ENCODE measurements at regions not wholly inside any gene's neighbourhood (a gene's known extent, or its start where the extent isn't known, plus 50 kb on each side); places are given as distances from the start of the nearest gene placed in this dataset.

- H3K27ac ChIP-seq (ENCODE audit: low read length), result no peak overlapping the region
Observed at GRCh38 chr18:25422230-25422629, 70.3 kb upstream of the ZNF521 start.

GRCh38 chr18:25420077-25420825, 68.3 kb upstream of the ZNF521 start:
- H3K4me1 ChIP-seq (ENCODE audit: control insufficient read depth, low read depth, low read length), result no peaks in the 10 kb centered on the region
- no peak overlapping the region for H3K4me3 ChIP-seq (ENCODE audit: low read length)
- H3K27ac ChIP-seq (ENCODE audit: low read length), result no peak overlapping the region
- no peaks in the 10 kb centered on the region for H3K27me3 ChIP-seq (ENCODE audit: control insufficient read depth, insufficient read depth, low read length)
- H3K9ac ChIP-seq (ENCODE audit: low read length), result no peak overlapping the region
- no peaks in the 10 kb centered on the region for H3K36me3 ChIP-seq (ENCODE audit: control insufficient read depth, low read depth, low read length)
- H3K9me3 ChIP-seq (ENCODE audit: control insufficient read depth, low read depth, low read length), result no peaks in the 10 kb centered on the region

More at GRCh38 chr18:25422230-25422629, 70.3 kb upstream of the ZNF521 start:
- no peaks in the 10 kb centered on the region for H3K27me3 ChIP-seq (ENCODE audit: control insufficient read depth, insufficient read depth, low read length)
- H3K36me3 ChIP-seq (ENCODE audit: control insufficient read depth, low read depth, low read length), result no peaks in the 10 kb centered on the region
- H3K9me3 ChIP-seq (ENCODE audit: control insufficient read depth, low read depth, low read length), result no peaks in the 10 kb centered on the region
- no peaks in the 10 kb centered on the region for H3K4me1 ChIP-seq (ENCODE audit: control insufficient read depth, low read depth, low read length)
- H3K4me3 ChIP-seq (ENCODE audit: low read length), result no peak overlapping the region
- H3K9ac ChIP-seq (ENCODE audit: low read length), result no peak overlapping the region

- Histone ChIP-seq H3K27ac (ENCODE audit: low read length) (no peak overlapping the region), H3K4me1 (ENCODE audit: control insufficient read depth, low read depth, low read length) (no peaks in the 10 kb centered on the region), H3K36me3 (ENCODE audit: control insufficient read depth, low read depth, low read length) (no peaks in the 10 kb centered on the region), H3K4me3 (ENCODE audit: low read length) (no peak overlapping the region), H3K9me3 (ENCODE audit: control insufficient read depth, low read depth, low read length) (no peaks in the 10 kb centered on the region), H3K27me3 (ENCODE audit: control insufficient read depth, insufficient read depth, low read length) (no peaks in the 10 kb centered on the region), H3K9ac (ENCODE audit: low read length) (no peak overlapping the region)
Observed at GRCh38 chr18:25416374-25416773, 64.4 kb upstream of the ZNF521 start.

- H3K4me1 ChIP-seq (ENCODE audit: control insufficient read depth, low read depth, low read length), result no peaks in the 10 kb centered on the region
- no peak overlapping the region for H3K4me3 ChIP-seq (ENCODE audit: low read length)
- H3K27ac ChIP-seq (ENCODE audit: low read length), result no peak overlapping the region
Observed at GRCh38 chr18:25409971-25410370, 58.0 kb upstream of the ZNF521 start.

GRCh38 chr18:25408293-25408692, 56.3 kb upstream of the ZNF521 start:
- Histone ChIP-seq H3K9ac (ENCODE audit: low read length) (no peak overlapping the region), H3K9me3 (ENCODE audit: control insufficient read depth, low read depth, low read length) (no peaks in the 10 kb centered on the region), H3K27ac (ENCODE audit: low read length) (no peak overlapping the region), H3K27me3 (ENCODE audit: control insufficient read depth, insufficient read depth, low read length) (no peaks in the 10 kb centered on the region), H3K4me1 (ENCODE audit: control insufficient read depth, low read depth, low read length) (no peaks in the 10 kb centered on the region), H3K4me3 (ENCODE audit: low read length) (no peak overlapping the region), H3K36me3 (ENCODE audit: control insufficient read depth, low read depth, low read length) (no peaks in the 10 kb centered on the region)

More at GRCh38 chr18:25409971-25410370, 58.0 kb upstream of the ZNF521 start:
- Histone ChIP-seq H3K9ac (ENCODE audit: low read length) (no peak overlapping the region), H3K27me3 (ENCODE audit: control insufficient read depth, insufficient read depth, low read length) (no peaks in the 10 kb centered on the region), H3K9me3 (ENCODE audit: control insufficient read depth, low read depth, low read length) (no peaks in the 10 kb centered on the region), H3K36me3 (ENCODE audit: control insufficient read depth, low read depth, low read length) (no peaks in the 10 kb centered on the region)

Data from iPS-18a (cell line).